HG03571 (cell line): ENCODE measurements at regions not wholly inside any gene's neighbourhood (a gene's known extent, or its start where the extent isn't known, plus 50 kb on each side); places are given as distances from the start of the nearest gene placed in this dataset.
A peak's percentile ranks its signal among the peaks of the same experiment; 100 is the strongest.

ENCODE experiments used
- ATAC-seq: cut with Tn5 transposase; IDR thresholded peaks from one replicate; pipeline ENCODE4 v1.9.1; 2021; ENCODE audit not compliant: unreplicated experiment

GRCh38 chr10:33521904-33522303 lies 187.4 kb upstream of the NRP1 start:
- no peak for ATAC-seq

DNA sequence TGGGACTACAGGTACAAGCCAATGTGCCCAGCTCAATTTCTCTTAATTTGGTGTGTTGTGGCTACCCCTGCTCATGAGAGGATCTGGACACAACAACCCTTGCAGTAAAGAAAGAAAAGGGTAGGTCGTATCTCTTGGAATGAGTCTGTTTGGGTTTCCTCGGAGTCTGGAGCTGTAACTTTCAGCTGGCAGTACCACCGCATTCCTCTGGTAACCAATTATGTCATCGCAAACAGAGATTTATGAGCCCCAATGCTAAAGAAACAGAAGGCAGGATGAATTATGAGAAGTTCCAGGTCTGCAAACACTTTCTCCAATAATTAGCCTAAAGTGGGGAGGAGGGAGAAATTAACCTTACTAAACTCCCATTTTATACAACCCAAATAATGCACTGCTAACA lies 186.6 kb upstream of the NRP1 start:
- no peak for ATAC-seq

DNA sequence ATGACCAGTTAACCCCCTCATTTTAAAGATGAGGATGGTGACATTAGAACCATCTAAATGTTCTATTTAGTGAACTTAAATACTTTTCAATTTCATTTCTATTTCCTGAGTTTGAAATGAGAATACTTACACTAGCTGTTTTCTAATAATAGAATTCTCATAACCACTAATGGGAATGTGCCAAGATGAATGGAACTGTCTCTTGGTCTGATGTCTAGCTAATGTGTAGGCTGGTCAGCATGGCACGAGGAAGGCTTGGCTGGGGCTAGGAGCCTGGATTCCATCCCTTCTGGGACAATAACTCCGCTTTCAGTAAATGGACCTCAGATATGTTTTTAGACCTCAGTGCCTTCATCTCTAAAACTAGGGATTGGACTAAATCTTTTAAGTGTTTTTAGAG lies 185.8 kb upstream of the NRP1 start:
- no peak for ATAC-seq

GRCh38 chr10:33519130-33519860 lies 184.8 kb upstream of the NRP1 start:
- no peak for ATAC-seq

DNA sequence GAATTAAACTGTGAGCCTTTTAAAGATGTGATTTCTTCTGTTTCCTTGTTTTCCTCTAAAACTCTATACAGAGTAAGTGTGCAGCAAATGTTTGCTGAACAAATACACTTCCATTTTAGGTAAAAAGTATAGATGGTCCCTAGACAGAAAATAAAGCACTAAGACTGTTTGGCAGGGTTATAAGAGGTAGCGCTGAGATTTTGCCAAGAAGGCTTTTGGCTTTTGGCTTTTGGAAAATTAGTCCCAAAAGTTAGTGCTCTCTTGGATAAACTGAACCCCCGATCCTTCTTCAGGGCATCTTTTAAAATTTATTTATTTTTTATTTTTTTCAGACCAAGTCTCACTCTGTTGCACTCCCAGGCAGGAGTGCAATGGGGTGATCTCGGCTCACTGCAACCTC lies 175.7 kb upstream of the NRP1 start:
- no peak for ATAC-seq

DNA sequence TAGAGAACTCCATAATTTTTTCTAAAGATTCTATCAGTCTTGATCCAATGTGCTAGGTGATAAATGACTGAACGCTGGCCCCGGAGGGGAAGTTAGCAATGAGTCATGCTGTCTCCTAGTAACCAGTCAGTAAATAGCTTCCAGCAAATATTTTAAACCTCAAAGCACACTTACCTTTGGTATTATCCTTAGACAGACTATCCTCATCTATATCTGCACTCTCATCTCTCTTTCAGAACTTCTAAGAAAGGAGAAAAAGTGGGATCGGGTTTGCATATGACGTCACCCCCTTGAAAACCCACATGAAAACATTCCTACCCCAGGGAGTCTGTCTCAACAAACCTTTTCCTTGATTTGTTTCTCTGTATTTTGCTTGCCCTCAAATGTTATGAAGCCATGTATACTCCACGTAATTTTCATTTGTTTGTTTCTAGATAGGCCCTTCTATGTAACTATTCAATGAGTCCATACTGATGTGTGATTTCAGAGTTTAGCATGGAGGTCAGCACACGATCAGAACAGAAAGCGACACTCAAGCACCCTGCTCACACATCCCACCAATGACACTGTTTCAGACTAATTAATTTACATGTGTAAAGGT lies 174.9 kb upstream of the NRP1 start:
- no peak for ATAC-seq

DNA sequence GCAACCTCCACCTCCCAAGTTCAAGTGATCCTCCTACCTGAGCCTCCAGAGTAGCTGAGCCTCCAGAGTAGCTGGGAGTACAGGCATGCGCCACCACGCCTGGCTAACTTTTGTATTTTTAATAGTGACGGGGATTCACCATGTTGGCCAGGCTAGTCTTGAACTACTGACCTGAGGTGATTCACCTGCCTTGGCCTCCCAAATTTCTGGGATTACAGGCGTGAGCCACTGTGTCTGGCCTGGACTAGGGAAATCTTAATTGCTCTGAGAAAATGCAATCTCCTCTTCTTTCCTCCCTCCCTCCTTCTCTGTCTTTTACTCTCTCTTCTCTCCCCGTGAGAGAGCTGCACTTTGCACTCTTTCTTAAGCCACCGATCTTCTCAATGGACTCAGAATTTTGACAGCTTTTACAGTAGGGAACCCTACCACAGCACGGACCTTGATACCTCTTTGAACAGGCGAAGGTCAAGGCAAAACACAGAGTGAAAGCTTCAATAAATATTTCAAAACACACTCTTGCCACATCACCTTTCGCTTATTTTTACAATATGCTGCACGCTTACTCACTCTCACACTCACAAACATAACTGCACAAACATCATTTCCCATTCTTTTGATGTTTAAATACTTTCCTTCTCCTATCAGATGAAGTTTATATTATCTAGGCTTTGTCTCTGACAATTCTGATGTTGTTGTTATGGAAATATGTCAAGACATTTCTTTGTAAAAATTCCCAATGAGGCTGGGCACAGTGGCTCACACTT lies 173.4 kb upstream of the NRP1 start:
- ATAC-seq, result no peak

- ATAC-seq, result peak; percentile 75
These were observed 172.6 kb upstream of the NRP1 start for GRCh38 chr10:33506838-33507661.

DNA sequence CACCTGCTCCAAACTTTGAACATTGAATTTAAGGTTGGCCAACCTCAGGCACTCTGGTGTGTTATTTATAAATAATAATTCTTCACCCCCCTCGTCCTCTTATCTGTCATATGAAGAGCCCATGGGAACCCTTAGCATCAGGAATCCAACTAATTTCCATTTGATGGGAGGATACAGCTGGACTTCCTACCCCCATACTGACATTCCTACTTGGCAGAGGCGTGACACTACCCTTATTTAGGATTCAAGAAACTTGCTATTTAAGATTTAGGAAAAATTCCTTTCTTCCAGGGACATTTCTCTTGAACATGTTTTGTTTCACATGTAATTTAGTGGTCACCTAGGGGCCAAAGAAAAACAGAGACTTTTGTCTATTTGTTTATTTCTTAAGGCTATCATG lies 171.9 kb upstream of the NRP1 start:
- no peak for ATAC-seq

- no peak for ATAC-seq
These were observed 166.7 kb upstream of the NRP1 start for GRCh38 chr10:33501161-33501560.

DNA sequence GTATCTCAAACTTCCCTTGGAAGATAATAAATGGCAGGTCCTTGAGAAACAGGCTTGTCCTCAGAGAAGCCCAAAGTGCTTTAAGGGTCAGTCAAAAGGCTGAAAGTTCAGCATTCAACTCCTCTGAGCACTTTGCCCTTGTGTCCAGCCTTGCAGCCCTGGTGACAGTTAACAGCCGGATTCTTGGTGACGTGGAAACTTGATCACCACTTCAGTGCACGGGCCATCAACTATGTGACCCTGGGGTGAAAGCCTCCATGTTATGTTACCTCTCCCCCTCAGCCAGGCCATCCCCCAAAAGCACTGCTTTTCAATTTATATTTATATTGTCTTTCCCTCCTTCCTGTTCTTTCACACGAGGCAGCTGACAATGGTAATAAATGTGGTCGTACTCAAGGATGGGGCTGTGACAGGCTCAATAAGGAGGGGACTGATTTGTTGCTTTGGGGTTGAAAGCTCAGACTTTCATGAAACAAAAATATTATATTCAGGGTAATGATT lies 164.0 kb upstream of the NRP1 start:
- no peak for ATAC-seq

GRCh38 chr10:33497338-33497737 lies 162.9 kb upstream of the NRP1 start:
- no peak for ATAC-seq

- ATAC-seq, result no peak
These were observed 161.6 kb upstream of the NRP1 start for GRCh38 chr10:33496096-33496495.

DNA sequence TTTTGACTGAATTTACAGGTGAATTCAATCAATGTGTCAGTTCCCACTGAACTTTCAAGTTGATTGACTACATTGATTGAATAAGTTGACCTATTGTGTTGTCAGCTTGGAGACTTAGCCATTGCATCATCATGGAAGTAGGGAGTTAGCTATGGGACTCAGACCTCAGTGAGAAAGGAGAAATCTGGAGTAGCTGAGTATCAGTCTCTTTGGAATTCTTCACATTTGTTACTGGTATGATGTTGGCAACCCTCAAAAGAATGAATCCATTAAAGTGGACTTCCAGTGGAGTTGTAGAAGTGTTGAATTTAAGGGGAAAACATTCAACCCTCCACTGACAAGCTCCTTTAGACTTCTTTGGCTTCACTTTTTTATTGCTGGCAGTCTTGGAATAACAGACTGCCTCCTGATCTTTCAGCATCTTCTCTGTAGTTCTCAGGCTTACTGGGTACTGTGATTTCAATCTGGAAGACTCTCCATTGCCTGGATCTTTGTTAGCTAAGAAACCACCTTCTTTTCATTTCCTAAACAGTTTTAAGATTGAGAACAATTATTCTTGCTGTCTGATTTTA lies 160.3 kb upstream of the NRP1 start:
- ATAC-seq, result no peak

DNA sequence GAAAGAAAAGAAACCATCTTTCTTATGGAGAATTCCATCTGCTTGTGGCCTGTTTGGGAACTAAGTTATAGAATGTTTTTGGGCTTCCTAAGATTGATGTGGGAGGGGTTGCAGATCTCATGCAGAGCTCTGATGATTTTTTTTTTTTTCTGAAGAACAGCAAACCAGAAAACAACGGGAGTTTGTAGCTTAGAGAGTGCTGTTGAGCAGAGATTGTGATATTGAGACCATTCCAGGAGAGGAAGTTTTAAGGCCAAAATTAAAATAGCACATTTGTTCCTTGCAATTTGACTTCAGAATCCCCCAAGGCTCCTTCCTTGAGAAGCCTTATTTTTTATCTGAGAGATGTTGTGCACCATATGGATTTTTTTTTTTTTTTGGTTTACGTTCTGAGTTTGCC lies 159.5 kb upstream of the NRP1 start:
- ATAC-seq, result no peak

DNA sequence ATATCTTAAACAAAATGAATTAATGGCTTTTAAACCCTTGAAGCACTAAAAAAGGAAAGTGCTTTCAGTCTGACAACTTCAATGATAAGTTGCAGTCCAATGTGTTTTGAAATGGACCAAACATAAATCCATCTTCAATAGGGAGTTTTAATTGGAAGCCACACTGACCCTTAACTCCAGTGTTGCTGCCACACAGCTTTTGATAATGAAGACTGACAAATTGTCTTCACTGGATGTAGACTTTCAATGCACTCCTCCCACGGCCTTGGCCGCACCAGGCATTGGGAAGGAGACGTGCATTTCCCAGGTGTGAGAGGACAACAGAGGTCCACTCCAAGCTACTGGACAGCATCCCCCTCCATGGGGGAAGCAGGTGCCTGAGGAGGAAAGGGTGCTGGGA lies 159.0 kb upstream of the NRP1 start:
- no peak for ATAC-seq

DNA sequence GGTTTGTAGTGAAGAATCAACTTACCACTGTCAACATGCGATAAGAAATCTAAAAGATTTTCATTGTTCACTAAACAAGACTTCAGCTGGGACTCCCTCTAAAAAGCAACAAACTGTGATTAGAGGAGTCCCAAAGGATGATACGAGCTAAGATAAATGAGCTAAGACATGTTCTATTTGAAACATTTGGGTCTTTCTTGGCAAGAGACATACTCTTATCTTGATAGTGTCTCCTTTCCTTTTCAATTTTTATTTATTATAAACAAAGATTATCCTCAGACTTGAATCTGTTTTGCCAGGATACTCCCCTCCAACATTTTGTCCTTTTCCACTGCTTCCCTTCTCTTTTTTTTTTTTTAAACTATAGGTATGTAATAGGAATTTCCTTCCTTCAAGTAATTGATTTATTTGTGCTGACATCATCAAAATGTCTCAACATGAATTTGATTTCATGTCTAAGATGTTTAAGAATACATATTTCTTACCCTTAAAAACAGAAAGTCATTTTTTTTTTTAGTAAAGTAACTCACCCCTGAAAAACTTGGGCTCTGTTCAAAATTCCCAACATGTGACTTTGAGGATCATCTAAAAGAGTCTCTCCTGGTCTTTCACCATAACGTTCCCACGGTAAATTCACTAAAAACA lies 158.4 kb upstream of the NRP1 start:
- no peak for ATAC-seq

DNA sequence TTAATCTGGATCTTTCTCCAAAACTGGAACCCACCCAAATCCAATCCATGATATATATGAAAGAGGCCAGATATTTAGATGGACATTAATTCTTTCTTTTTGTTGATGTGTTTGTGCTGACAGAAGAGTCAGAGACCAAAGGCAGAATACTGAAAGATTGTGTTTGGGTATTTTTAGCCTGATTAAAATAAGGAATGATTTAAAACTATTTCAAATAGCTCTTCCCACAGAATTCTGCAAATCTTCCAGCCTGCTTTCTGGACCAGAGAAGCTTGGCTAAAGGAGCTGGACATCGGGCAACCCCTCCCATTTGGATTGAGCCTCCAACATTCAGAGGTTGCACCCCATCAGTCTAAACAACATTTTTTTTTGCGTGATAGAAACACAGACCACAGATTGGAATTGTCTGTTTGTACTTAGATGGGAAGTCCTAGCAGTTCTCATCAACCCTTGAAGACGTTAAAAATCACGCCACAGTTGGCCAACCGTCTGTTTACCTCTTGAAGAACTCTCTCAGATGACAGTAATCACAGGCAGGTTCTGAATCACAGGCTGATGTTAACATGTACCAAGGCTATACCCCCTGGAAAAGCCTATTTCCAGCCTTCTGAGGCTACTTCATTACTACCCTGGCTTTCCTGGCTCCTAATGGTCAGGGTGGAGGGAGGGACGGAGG lies 155.2 kb upstream of the NRP1 start:
- ATAC-seq, result no peak

DNA sequence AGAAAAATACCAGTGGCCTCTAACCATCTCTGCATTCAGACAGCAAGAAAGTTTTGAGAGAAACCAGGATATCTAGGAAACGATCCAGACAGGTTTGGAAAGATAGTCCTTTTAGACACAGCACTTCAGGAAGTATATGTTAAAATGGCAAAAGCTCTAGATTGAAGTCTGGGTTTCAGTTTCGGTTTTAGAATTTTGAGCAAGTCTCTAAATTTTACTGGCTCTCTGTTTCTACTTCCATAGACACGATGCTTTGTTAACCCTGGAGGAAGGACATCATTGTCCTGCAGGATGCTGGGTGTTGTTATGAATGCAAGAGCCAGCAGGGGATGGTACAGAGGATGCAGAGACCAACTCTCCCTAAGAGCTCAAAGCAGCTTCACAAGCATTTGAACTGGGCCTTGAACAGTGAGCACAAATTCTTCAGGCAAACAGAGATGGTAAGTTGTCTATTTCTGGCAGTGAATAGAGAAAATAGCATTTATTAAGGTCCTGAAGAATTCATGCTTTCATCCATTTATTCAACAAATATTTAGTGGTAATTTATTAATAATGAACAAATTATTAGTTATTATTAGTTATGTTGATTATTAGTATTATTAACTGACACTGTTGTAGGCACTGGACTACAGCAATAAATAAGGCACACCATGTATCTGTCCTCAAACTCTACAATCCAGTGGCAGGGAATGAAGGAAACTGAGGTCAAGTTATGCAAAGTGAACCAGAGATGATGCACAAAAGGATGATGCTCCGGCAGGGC lies 152.7 kb upstream of the NRP1 start:
- no peak for ATAC-seq
